SIG-M5 treated with dmso at 0.1 percent for 504 hours (cell line): ENCODE measurements at regions not wholly inside any gene's neighbourhood (a gene's known extent, or its start where the extent isn't known, plus 50 kb on each side); places are given as distances from the start of the nearest gene placed in this dataset.

ENCODE experiments used
- DNase-seq: peaks from one replicate; lab custom pipeline; 2025; ENCODE audit not compliant: unreplicated experiment; lab: John Stamatoyannopoulos, UW

- no peak for DNase-seq
These were observed 210.2 kb upstream of the PUM3 start for GRCh38 chr9:3054017-3054586.

- DNase-seq = no peak
These were observed 205.7 kb upstream of the PUM3 start for GRCh38 chr9:3049636-3050035.

- DNase-seq = no peak
These were observed 204.0 kb upstream of the PUM3 start for GRCh38 chr9:3047912-3048311.

DNA sequence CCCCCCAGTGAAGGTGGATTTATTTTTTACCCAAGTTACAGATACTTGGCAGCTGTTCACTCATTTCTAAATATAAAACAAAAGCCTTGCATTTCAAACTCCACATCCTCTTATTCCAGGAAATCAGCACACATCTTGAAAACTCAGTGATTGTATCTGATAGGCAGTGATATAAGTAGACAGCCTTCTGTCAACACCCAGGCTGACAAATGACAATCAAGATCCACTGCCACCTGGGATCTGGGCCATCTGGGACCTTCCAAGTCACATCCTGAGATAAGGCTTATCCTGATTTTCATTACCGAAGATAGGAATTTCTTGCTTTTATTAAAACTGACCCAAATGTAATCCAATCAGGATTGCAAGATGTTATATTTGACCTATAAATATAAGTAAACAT, 201.3 kb upstream of the PUM3 start:
- no peak for DNase-seq

- DNase-seq = no peak
These were observed 199.5 kb upstream of the PUM3 start for GRCh38 chr9:3043369-3043768.

- DNase-seq = no peak
These were observed 196.9 kb upstream of the PUM3 start for GRCh38 chr9:3040761-3041160.

DNA sequence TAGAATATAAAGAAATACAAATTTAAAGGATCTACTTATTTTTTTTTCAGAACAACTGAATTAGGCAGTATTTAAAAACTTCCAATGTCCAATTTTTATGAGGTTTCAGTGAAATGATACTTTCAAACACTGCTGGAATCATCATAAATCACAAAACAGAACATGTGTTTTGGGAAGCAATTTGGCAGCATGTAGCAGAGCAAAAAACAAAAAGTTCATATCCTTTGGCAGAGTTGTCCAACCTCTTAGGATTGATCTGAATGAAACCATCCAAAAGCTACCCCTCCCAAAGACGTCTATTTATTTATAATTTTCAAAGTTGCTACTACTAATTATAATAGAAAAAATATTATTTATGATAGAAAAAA, 192.4 kb upstream of the PUM3 start:
- no peak for DNase-seq

GRCh38 chr9:3035579-3036332, 191.9 kb upstream of the PUM3 start:
- DNase-seq = no peak

DNA sequence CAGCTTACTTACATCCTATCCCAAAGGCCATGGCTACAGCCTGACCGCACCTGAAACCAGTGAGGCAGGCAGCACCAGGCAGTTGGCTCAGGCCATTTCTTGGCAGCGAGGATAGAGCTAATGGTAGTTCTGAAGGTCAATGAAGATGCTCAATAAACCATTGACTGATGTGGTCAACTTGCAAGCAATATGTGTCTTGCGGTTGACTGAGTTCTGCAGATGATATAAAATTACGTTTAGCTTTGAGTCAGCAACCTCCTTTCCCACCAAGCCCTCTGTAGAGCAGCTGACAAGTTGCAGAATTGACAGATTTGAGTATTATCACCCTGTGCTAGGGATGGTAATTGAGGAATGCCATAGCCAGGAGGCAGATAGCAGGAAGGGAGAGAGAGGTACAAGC, 189.0 kb upstream of the PUM3 start:
- DNase-seq = no peak

DNA sequence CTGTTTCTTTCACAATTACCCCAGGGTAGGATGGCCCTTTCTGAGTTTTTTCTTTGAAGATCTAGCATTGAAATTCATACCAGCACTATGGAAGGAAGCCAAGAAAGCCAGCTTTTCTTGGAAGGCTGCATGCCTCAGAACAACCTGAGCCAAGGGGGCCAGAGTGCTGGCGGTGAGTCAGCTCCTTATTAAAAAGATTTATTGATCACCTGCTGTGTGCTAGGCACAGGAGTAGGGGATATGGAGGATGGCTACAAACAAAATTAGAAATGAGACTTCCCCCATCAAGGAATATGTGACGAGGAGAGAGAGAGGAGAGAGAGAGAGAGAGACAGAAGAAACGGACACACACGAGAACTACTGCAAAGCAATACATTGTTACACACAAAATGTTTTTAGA, 184.6 kb upstream of the PUM3 start:
- no peak for DNase-seq

GRCh38 chr9:3027210-3027609, 183.3 kb upstream of the PUM3 start:
- DNase-seq = no peak

GRCh38 chr9:3023449-3023848, 179.6 kb upstream of the PUM3 start:
- DNase-seq = no peak

GRCh38 chr9:3018691-3019230, 174.9 kb upstream of the PUM3 start:
- no peak for DNase-seq

GRCh38 chr9:3018071-3018470, 174.2 kb upstream of the PUM3 start:
- DNase-seq = no peak

- no peak for DNase-seq
These were observed 170.3 kb upstream of the PUM3 start for GRCh38 chr9:3014178-3014577.

DNA sequence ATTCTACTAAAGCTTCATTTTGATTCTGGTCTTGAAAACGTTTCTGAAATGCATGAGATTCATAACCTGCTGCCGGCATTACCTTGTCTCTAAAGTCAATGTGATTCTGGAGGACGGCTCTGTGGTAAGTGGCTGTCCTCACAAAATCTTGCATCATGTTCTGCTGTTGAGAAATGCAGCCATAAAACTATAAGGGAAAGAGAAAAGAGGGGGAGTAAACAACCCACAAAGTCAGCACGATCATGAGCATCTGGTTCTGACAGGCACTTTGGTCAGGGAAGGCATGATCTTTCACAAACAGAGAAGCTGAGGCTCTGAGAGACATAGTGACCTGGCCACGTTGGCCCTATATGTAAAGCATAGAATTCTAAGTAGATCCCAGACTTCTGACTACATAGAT, 168.9 kb upstream of the PUM3 start:
- peak; percentile 54 for DNase-seq

DNA sequence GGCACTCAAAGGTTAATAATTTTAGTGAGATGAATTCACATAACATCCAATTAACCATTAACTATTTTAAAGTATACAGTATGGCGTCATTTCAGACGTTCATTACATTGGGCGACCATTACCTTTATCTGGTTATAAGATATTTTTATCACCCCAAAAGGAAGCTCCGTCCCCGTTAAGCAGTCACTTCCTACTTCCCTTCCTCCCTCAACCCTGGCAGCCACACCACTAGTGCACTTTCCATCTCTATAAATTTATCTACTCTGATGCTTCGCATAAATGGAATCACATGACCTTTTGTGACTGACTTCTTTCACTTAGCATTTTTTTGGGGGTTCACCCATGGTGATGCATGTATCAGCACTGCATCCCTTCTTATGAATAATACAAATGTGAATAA, 168.3 kb upstream of the PUM3 start:
- no peak for DNase-seq

DNA sequence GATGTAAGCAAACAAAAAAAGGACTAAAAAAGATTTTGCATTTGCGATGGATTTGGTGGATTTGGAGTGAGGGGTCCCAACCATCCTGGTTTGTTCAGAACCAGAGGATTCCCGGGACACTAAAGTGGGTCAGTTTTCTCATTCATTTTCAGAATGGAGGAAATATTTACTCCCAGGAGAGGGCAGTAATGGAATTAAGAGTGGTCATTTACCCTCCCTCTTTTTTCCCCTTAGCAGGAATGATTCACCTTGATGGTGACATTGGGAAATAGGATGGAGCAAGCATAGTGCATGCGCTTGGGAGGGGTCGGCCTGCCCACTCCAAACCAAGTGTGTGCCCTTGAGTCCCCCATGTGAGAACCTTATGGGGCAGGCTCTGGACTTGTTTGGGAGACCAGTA, 164.2 kb upstream of the PUM3 start:
- DNase-seq = no peak

DNA sequence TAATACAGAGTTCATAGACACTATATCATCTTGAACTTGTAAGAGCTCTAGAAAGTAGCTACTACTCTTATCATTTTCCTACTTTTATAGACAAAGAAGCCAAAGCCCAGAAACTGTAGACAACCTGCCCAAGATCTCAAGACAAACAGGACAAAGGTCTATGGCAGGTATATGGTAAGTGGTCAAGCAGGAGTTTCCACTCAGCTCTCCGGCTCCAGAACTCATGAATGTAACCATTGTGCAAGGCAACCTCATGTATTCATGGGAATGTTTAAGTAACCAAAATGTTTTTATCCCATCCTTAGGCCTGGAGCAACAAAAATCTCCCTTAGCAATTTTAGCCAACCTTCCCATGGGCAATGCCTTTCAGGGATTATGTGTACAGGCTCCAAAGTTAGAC, 163.4 kb upstream of the PUM3 start:
- peak; percentile 9 for DNase-seq

DNA sequence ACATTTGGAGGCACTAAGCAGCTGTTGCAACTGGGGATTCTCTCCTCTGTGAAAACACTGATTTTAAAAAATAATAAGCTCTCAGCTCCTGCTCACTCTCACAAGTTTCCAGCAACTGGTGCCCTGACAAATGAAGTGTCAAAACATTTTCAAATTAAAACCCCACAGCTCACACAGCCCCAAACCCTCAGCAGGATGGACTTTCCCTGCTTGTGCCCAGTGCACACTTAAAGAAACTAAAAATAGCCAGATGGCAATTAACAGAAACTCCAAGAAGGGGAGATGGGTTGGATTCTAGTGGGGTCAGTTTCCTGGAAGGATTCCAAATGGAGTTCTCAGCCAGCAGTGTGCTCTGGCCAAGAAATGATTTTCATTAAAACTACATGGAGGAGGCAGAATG, 163.0 kb upstream of the PUM3 start:
- DNase-seq = no peak

GRCh38 chr9:3004572-3004971, 160.7 kb upstream of the PUM3 start:
- no peak for DNase-seq

GRCh38 chr9:3001311-3001710, 157.4 kb upstream of the PUM3 start:
- DNase-seq = no peak

DNA sequence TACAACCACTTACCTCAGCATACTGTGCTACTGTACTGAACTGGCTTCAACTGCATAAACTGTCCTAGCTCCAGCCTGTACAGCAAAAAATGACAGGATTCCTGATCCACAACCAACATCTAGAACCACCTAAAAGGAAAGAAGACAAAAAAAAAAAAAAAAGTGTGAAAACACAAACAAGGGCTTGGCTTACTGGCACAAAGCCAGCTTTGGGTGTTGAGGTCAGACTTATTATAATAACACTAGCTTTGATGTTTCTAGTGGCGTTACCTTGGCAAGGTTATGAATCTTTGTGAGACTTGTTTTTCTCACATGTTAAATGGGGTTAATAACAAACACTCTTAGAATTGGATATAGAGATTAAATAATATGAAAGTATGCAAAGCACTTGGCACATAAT, 148.5 kb upstream of the PUM3 start:
- DNase-seq = no peak
